ENCODE measurements at regions not wholly inside any gene's neighbourhood (a gene's known extent, or its start where the extent isn't known, plus 50 kb on each side); places are given as distances from the start of the nearest gene placed in this dataset.

GRCh38 chr10:22792161-22792560, 77.8 kb upstream of the PIP4K2A start:
- TF ChIP-seq CTCF (IDR thresholded peaks at IDR 0.05) (no peak), EZH2 (IDR thresholded peaks at IDR 0.05; ENCODE audit: borderline replicate concordance, insufficient read depth, low read depth, low read length, poor library complexity, severe bottlenecking) (no peak)
